Stimulated activated memory B cell treated with anti-CD40 and anti-IgM and Interleukin-4, amounts not matched to agents 10 μg/mL and 1 μg/mL and 100 μg/mL, for 72 hours (primary cell): ENCODE measurements at regions not wholly inside any gene's neighbourhood (a gene's known extent, or its start where the extent isn't known, plus 50 kb on each side); places are given as distances from the start of the nearest gene placed in this dataset.
"Not testable (repeated sequence)": the region's sequence is repeated elsewhere in the genome, so short reads cannot be mapped to it uniquely, and the experiment has no call there.

ENCODE experiments used
- ATAC-seq: fragments of 150-1000 bp; cut with Tn5 transposase; 2 replicates; pipeline ENCODE4 v1.10.0; 2021
- H3K27ac Mint-ChIP-seq: one replicate; pipeline ENCODE4 v1.8.0; 2022; ENCODE audit warnings: mild to moderate bottlenecking, mixed read lengths
- H3K27me3 Mint-ChIP-seq: one replicate; pipeline ENCODE4 v1.8.0; 2022; ENCODE audit warnings: mixed read lengths
- H3K36me3 Mint-ChIP-seq: one replicate; pipeline ENCODE4 v1.8.0; 2022; ENCODE audit warnings: mixed read lengths
- H3K4me1 Mint-ChIP-seq: one replicate; pipeline ENCODE4 v1.8.0; 2022; ENCODE audit warnings: mixed read lengths
- H3K4me3 Mint-ChIP-seq: one replicate; pipeline ENCODE4 v1.8.0; 2022; ENCODE audit warnings: mild to moderate bottlenecking, moderate library complexity, mixed read lengths
- H3K9me3 Mint-ChIP-seq: one replicate; pipeline ENCODE4 v1.8.0; 2022; ENCODE audit warnings: mixed read lengths

DNA sequence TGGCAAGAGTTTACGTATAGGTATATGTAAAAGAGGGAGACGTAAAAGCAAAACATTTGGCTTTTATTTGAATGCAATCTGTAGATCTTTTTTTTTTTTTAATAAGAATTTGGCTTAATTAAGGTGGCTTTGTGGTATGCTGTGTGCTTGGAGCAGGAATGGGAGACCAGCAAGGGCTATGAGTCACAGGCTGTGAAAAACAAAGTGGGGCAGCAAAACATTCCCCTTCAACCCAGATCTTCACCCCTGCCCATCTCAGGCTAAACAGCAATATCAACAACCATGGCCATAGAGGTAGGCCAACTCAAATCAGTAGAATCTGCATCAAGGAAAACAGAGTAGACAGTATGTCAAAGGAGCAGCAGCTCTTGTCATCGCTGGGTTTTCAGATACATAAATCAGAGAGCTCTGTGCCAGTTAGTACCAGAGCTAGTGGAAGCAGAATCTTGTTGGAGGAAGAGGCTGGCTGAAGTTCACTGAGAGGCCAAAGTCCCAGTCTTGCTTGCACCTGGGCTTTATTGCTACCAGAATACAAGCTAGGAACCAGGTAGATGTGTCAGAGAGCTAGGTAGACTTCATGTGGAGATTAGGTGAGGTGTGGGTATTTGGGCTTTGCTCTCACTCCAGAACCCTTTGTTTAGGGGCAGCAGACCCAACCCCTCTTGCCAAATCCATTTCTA is 191.5 kb upstream of the FANCL start:
- no peak for ATAC-seq
- H3K27me3 Mint-ChIP-seq: peaks cover 47% of the 10 kb centered on the region
- no peak overlapping the region for H3K27ac Mint-ChIP-seq
- H3K4me1 Mint-ChIP-seq: peaks cover 10% of the 10 kb centered on the region
- H3K9me3 Mint-ChIP-seq: no peaks in the 10 kb centered on the region
- H3K36me3 Mint-ChIP-seq: no peaks in the 10 kb centered on the region
- H3K4me3 Mint-ChIP-seq: no peak overlapping the region

DNA sequence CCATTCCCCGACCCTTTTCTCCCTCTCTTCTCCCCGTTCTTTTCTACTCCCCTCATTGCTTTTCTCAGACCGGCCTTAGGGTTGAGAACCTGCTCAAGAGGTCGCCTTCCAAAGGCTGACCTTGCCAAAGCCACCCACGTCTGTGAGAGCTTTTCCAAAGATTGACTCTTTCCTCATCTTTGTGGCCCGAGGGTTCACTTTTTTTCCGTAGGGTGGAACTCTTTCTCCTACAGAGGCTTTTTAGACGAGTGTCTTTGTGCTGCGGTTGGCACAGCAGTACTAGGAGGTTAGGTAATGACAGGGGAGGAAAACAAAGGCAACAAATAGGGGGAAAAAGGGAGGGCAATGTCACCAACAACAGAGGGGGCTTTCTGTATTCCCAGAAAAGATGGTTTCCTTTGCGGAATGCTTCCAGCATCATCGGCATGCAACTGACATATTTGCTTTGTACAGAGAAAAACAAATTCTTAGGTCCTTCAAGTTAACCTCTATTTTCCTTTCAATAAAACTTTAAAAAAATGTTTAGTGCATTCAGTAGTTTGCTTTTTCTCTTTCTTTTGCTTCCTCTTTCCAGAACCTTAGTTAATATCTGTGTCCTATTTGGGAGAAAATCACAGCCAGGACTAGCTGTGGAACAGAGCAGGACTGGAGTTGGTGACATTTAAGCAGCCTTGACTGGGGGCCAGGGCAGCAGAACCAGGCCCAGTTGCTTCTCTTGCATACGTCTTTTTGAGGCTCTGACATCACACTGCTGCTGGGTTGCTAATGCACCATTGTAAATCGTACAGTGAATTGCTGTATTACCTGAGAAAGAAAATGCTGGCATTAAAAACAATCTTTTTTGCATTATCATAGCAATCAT is 188.1 kb upstream of the FANCL start:
- ATAC-seq: no peak
- no peak overlapping the region for H3K27ac Mint-ChIP-seq
- no peaks in the 10 kb centered on the region for H3K9me3 Mint-ChIP-seq
- H3K4me1 Mint-ChIP-seq: peaks cover 14% of the 10 kb centered on the region
- H3K36me3 Mint-ChIP-seq: no peaks in the 10 kb centered on the region
- H3K27me3 Mint-ChIP-seq: peaks cover 58% of the 10 kb centered on the region
- H3K4me3 Mint-ChIP-seq: peak overlapping the region; percentile 79

DNA sequence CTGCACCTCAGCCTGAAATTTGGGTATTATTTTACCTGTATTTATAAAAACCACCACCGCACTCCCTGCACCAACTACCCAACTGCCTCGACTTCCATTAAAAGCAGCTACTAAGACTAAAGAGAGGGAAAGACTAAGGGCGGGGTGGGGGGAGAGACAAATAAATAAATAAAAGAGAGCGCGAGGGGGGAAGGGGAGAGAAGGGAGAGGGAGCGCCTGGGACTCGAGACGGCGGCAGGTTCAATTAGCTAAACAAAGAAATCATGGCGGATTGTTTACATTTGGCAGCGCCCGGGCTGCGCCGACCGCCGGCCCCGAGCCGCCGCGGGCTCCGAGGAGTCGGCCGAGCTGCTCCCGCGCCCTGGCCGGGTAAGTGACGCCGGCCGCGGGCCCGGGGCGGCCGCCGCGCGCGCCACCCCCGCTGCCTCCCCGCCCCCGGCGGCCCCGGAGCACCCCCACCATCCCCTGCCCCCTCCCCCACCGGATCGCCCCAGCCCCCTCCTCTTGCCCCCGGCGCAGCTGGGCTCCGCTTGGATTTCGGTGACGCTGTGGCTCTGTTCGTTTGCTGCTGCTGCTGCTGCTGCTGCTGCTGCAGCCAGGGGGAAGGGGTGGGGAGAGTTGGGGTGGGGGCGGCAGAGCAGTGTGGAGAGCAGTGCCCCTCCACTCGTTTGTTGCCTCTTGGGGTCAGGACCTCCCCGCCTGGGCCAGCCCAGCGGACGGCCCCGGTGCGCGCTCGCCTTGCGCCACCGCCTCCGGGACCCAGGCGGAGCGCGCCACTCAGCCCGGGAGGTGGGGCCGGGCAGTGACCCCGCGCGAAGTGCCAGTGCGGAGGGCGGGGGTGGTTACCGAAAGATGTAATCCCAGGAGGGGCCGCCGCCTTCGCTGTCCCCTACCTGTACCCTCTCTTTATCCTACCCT is 187.2 kb upstream of the FANCL start:
- peak; percentile 31 for ATAC-seq
- H3K4me3 Mint-ChIP-seq: peak overlapping the region; percentile 79
- H3K27me3 Mint-ChIP-seq: peaks cover 58% of the 10 kb centered on the region
- peaks cover 14% of the 10 kb centered on the region for H3K4me1 Mint-ChIP-seq
- no peak overlapping the region for H3K27ac Mint-ChIP-seq
- H3K9me3 Mint-ChIP-seq: no peaks in the 10 kb centered on the region
- no peaks in the 10 kb centered on the region for H3K36me3 Mint-ChIP-seq

DNA sequence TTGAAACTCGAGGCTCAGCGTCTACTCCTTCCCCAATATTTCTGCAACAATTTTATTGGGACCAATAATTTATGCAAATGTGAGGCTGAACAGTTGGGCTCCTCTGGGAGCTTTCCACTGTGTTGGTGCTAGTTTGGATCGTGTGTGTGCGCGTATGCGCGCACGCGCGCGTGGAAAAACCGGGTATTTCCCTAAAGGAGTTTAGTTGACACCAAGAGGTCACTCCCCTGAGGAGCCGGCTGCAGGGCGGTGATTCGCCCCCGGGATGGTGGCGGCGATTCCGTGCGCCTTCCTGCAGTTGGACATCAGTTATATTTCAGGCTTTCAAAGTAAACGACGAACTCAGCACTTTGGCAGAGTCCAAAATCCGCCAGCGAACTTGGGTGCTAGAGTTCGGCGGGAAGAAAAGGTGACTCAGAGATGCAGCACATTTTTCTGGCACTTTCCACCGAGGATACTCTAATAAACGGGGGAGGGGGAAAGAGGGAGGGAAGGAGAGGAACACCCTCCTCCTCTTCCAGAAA is 186.5 kb upstream of the FANCL start:
- ATAC-seq: no peak
- Mint-ChIP-seq H3K27me3 (peaks cover 51% of the 10 kb centered on the region), H3K4me1 (peaks cover 14% of the 10 kb centered on the region), H3K27ac (no peak overlapping the region), H3K9me3 (no peaks in the 10 kb centered on the region), H3K4me3 (peak overlapping the region; percentile 78), H3K36me3 (no peaks in the 10 kb centered on the region)

DNA sequence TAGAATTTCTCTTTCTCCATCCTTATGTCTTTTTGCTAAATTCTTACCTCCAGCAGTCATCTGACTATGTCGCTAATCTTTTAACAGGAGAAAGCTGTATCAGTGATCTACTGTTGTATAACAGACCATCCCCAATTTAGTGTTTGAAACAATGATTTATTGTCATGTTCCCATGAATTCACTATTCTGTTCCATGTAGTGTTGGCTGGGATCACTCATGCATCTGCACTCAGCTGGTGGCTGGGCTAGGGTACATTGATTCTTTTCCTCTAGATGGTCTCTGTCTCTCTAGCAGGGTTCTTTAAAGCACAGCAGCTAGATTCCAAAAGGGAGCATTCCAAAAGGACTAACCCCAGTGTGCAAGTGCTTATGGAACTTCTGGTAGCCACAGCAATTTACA is 184.2 kb upstream of the FANCL start:
- Mint-ChIP-seq H3K4me1 (peaks cover 14% of the 10 kb centered on the region), H3K9me3 (no peaks in the 10 kb centered on the region), H3K4me3 (no peak overlapping the region), H3K27me3 (peaks cover 45% of the 10 kb centered on the region), H3K36me3 (no peaks in the 10 kb centered on the region), H3K27ac (no peak overlapping the region)
- no peak for ATAC-seq

DNA sequence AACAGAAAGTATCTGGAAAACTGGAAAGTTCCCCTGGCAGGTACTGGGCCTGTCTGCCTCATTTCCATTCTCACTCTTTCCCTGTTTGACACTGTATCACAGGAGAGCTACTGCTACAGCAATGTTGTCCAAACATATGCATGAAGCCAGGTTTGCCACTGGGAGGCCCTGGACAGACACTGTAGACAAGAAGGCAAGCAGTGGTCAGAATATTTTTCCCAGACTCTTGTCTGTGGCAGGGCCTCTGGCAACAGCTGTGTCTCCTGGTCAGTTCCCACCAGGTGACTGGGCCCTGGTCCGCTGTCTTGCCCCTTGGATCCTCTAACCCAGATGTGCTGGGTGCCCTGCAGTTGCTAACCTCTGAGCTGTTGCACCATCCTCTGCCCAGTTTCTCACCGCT is 178.9 kb upstream of the FANCL start:
- H3K4me1 Mint-ChIP-seq: no peaks in the 10 kb centered on the region

DNA sequence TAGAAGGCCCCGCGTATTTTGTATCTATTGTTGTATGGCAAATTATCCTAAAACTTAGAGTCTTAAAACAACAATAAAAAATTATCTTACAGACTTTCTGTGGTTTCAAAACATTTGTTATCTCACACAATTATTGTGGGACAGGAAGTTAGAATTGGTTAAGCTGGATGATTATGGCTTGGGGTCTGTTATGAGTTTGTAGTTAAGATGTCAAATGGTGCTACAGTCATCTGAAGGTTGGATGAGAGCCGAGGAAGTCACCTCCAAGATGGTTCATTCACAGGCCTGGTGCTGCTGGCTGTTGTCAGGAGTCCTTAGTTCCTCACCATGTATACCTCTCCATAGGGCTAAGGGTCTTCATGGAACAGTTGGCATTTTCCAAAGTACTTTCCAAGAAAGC is 175.6 kb upstream of the FANCL start:
- no peaks in the 10 kb centered on the region for H3K36me3 Mint-ChIP-seq
- peaks cover 3% of the 10 kb centered on the region for H3K9me3 Mint-ChIP-seq
- H3K4me3 Mint-ChIP-seq: no peak overlapping the region
- no peaks in the 10 kb centered on the region for H3K4me1 Mint-ChIP-seq
- no peaks in the 10 kb centered on the region for H3K27me3 Mint-ChIP-seq
- no peak for ATAC-seq
- H3K27ac Mint-ChIP-seq: no peak overlapping the region

More for the DNA sequence above, 178.9 kb upstream of the FANCL start:
- H3K27me3 Mint-ChIP-seq: no peaks in the 10 kb centered on the region
- H3K4me3 Mint-ChIP-seq: no peak overlapping the region
- peaks cover 3% of the 10 kb centered on the region for H3K9me3 Mint-ChIP-seq
- H3K27ac Mint-ChIP-seq: no peak overlapping the region
- no peaks in the 10 kb centered on the region for H3K36me3 Mint-ChIP-seq
- no peak for ATAC-seq

DNA sequence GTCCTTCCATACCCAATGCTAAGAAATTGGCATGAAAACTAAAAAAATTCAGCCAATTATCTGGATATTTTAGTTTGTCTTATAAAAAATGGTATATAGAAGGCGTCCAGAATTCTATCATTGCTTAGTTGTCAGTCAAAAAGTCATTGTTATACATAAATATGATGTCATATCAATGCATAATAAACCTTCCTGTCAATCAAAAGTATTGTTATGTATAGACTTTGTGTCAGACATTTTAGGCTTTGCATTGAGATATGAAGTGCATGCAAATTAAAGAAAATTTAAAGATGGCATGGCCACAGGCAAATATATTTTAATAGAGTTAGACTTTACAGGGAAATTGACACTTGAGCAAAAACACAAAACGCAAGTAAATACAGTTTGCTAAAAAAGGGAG is 173.4 kb upstream of the FANCL start:
- Mint-ChIP-seq H3K4me1 (no peaks in the 10 kb centered on the region), H3K27me3 (no peaks in the 10 kb centered on the region), H3K36me3 (no peaks in the 10 kb centered on the region), H3K4me3 (no peak overlapping the region), H3K9me3 (peaks cover 3% of the 10 kb centered on the region), H3K27ac (no peak overlapping the region)
- no peak for ATAC-seq

DNA sequence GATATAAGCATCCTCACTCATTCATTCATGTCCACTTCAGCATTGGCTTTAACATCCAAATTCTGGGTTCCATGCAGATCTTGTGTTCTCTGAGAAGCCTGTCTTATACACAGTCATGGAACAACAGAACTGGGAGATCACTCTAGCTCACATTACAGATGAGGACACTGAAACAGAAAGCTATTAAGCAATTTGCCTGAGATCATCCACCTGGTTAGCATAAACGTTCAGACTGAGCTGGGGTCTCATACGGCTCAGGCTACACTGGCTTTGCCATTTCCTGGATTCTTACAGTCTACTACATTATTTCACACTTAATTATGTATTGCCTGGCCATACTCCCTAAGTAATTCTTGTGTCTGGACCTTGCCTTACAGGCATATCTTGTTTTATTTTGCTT is 169.4 kb upstream of the FANCL start:
- Mint-ChIP-seq H3K9me3 (no peaks in the 10 kb centered on the region), H3K27me3 (no peaks in the 10 kb centered on the region), H3K36me3 (no peaks in the 10 kb centered on the region), H3K27ac (no peak overlapping the region), H3K4me1 (no peaks in the 10 kb centered on the region), H3K4me3 (no peak overlapping the region)
- no peak for ATAC-seq

DNA sequence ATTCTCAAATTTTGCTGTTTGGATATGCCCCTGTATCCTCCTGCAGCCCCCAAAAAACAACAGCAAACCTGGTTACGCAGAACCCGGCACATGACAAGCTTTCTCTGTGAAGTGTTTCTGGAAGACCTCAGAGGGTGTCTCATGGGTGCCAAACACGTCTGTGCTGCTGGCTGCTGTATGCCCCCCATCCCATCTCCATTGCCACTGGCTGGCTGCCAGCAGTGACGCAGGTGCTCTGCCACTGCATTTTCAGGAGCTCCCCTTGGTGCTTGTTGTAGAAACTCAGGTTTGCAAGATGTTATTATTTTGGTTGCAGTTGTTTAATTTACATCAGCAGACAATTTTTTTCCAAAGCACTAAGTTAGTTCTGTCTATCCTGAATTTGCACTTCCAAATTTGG is 166.4 kb upstream of the FANCL start:
- no peaks in the 10 kb centered on the region for H3K36me3 Mint-ChIP-seq

DNA sequence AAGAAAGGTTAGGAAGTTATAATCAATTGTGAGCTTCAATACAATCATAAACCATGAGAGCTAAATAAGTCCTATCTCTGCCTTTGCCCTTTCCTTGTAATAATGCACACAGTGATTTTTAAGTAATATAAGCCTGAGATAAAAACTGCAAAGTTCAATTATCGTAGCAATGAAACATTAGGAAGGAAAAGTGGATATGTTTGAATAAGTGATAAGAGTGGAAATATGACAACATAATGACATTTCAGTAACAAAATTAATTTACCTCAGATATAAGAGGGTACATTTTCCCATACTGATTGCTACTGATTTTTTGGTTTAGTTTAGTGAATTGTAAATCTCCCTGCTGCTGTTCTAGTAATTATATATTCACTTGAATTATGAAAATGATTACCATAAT is 164.2 kb upstream of the FANCL start:
- Mint-ChIP-seq H3K27ac (no peak overlapping the region), H3K36me3 (no peaks in the 10 kb centered on the region), H3K27me3 (peaks cover 7% of the 10 kb centered on the region), H3K4me3 (no peak overlapping the region), H3K9me3 (no peaks in the 10 kb centered on the region), H3K4me1 (no peaks in the 10 kb centered on the region)
- ATAC-seq: no peak

More for the DNA sequence above, 166.4 kb upstream of the FANCL start:
- ATAC-seq: no peak
- H3K4me1 Mint-ChIP-seq: no peaks in the 10 kb centered on the region
- no peaks in the 10 kb centered on the region for H3K9me3 Mint-ChIP-seq
- no peak overlapping the region for H3K4me3 Mint-ChIP-seq
- H3K27me3 Mint-ChIP-seq: peaks cover 7% of the 10 kb centered on the region
- H3K27ac Mint-ChIP-seq: no peak overlapping the region

DNA sequence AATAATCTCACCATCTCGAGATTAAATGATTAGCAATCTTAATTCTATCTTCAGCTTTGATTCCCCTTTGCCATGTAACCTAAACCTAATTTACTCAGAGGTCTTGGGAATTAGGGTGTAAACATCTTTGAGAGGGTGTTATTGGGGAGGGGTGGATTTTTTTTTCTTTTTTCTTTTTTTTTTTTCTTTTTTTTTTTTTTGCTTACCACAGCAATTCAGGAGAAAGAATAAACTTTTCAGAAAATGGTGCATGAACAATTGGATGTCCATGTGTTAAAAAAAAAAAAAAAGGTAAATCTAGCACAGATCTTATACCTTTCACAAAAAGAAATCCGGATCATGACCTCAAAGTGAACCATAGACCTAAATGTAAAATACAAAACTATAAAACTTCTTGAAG is 160.8 kb upstream of the FANCL start:
- Mint-ChIP-seq H3K27me3 (peaks cover 22% of the 10 kb centered on the region), H3K36me3 (no peaks in the 10 kb centered on the region), H3K27ac (no peak overlapping the region), H3K4me3 (no peak overlapping the region), H3K4me1 (no peaks in the 10 kb centered on the region), H3K9me3 (no peaks in the 10 kb centered on the region)
- no peak for ATAC-seq

DNA sequence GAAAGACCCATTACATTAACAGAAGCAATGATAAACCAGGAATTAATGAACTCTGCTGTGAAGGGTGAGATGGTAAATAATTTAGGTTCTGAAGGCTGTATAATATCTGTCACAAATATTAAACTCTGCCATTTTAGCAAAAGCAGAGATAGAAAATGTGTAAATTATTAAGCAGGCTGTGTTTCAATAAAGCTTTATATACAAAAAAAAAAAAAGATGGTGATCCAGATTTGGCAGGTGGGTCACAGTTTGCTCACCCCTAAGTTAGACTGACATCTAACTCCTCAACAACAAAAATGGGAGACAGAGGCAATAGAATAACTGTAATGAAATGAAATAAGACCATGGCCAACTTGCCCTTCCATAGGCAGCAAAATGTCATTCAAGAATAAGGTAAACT is 157.3 kb upstream of the FANCL start:
- no peaks in the 10 kb centered on the region for H3K9me3 Mint-ChIP-seq
- no peak for ATAC-seq
- H3K27me3 Mint-ChIP-seq: peaks cover 35% of the 10 kb centered on the region
- H3K4me3 Mint-ChIP-seq: no peak overlapping the region
- no peaks in the 10 kb centered on the region for H3K36me3 Mint-ChIP-seq
- H3K27ac Mint-ChIP-seq: no peak overlapping the region
- no peaks in the 10 kb centered on the region for H3K4me1 Mint-ChIP-seq

DNA sequence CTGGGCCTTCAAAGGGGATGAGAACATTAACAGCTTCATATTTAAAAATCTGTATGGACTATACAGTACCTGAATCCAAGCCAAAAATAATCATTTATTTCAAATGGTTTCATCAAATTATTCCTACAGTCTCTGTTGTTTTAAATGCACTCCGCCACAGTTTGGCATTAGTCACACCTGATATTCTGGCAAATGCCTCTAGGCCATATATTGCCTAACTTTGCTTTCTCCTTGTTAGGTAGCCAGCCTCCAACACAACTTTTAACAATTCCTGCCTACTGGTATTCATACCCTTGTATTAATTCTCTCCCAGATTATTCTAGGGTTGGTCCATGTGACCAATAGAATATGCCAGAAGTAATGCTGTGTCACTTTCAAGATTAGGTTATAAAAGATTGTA is 146.6 kb upstream of the FANCL start:
- Mint-ChIP-seq H3K4me1 (no peaks in the 10 kb centered on the region), H3K27ac (no peak overlapping the region), H3K36me3 (no peaks in the 10 kb centered on the region), H3K27me3 (no peaks in the 10 kb centered on the region), H3K9me3 (no peaks in the 10 kb centered on the region), H3K4me3 (no peak overlapping the region)
- ATAC-seq: no peak

DNA sequence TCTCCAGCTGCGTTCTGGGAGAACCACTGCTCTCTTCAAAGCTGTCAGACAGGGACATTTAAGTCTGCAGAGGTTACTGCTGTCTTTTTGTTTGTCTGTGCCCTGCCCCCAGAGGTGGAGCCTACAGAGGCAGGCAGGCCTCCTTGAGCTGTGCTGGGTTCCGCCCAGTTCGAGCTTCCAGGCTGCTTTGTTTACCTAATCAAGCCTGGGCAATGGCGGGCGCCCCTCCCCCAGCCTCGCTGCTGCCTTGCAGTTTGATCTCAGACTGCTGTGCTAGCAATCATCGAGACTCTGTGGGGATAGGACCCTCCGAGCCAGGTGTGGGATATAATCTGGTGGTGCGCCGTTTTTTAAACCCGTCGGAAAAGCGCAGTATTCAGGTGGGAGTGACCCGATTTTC is 145.8 kb upstream of the FANCL start:
- not testable (repeated sequence) for H3K4me1 Mint-ChIP-seq, H3K4me3 Mint-ChIP-seq, H3K9me3 Mint-ChIP-seq, H3K27ac Mint-ChIP-seq, H3K27me3 Mint-ChIP-seq, H3K36me3 Mint-ChIP-seq, ATAC-seq
